BLaER1 (cell line): ENCODE measurements at regions not wholly inside any gene's neighbourhood (a gene's known extent, or its start where the extent isn't known, plus 50 kb on each side); places are given as distances from the start of the nearest gene placed in this dataset.

ENCODE experiments used
- H3K27ac ChIP-seq: shearing (Covaris generic); formaldehyde crosslinking; 2 replicates; pipeline ENCODE4 v1.8.1; 2022
- H3K27me3 ChIP-seq: shearing (Covaris generic); formaldehyde crosslinking; 2 replicates; pipeline ENCODE4 v1.8.1; 2022
- H3K36me3 ChIP-seq: shearing (Covaris generic); formaldehyde crosslinking; 2 replicates; pipeline ENCODE4 v1.8.1; 2022
- H3K4me1 ChIP-seq: shearing (Covaris generic); formaldehyde crosslinking; 2 replicates; pipeline ENCODE4 v1.8.1; 2022
- H3K4me2 ChIP-seq: shearing (Covaris generic); formaldehyde crosslinking; 2 replicates; pipeline ENCODE4 v1.8.1; 2022
- H3K4me3 ChIP-seq: shearing (Covaris generic); formaldehyde crosslinking; 2 replicates; pipeline ENCODE4 v1.8.1; 2022
- H3K9ac ChIP-seq: shearing (Covaris generic); formaldehyde crosslinking; 2 replicates; pipeline ENCODE4 v1.8.1; 2022
- H3K9me3 ChIP-seq: shearing (Covaris generic); formaldehyde crosslinking; 2 replicates; pipeline ENCODE4 v1.8.1; 2022
- H4K20me1 ChIP-seq: shearing (Covaris generic); formaldehyde crosslinking; 2 replicates; pipeline ENCODE4 v1.8.1; 2022
- Cebpa-rat ChIP-seq: shearing (Covaris generic); IDR thresholded peaks from 2 replicates; pipeline ENCODE4 v1.8.1; 2022

DNA sequence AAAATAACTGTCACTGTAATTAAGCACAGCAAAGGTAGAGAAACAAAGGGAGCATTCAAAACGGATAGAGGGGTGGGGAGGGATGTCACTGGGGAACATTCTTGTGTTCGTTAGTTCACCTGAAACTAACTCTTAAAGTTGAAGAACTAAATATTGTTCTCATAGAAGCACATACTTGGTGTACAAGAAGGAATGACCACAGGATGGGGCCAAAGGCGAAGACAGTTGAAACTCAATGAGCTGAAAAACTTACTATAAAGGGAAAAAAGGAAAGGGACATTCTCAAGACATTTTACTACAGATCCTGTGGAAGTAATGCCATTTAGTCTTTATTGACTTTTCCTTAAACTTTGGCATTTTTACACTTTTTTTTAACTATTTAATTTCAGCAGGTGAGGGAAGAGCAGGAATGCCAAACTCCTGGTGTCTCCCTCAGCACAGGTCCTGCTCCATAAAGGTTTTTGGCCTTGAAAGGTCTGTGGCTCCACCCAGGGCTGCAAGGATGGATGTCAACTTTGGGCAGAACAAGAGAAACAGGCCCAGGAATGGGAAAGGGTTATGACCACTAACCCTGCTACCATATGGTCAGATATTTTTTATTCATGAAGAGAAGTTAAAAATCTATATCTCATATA lies 197.6 kb upstream of the RASA1 start:
- TF ChIP-seq Cebpa-rat, result no peak
- Histone ChIP-seq H4K20me1 (no peaks in the 10 kb centered on the region), H3K4me3 (no peak overlapping the region), H3K4me2 (no peak overlapping the region), H3K9ac (no peak overlapping the region), H3K27ac (no peak overlapping the region), H3K36me3 (no peaks in the 10 kb centered on the region), H3K4me1 (peaks cover 4% of the 10 kb centered on the region), H3K27me3 (no peaks in the 10 kb centered on the region), H3K9me3 (no peaks in the 10 kb centered on the region)

DNA sequence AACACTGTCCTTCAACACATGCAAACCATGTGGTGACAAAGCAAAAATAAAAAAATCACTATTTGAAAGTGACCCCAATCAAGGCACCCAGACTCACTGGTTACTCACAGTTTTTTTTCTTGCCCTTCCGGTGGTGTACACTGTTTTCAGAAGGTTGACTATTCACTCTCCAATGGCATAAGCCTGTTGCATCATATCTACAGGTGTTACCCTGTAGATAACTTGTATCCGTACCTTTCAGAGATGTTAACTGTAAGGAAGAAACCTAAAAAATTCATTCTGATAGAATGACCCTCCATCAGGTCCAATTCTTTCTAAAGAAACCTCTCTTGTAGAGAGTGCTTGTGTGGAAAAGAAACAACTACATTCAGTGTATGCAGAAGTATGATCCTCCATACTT lies 193.6 kb upstream of the RASA1 start:
- Histone ChIP-seq H3K4me3 (no peak overlapping the region), H3K27ac (no peak overlapping the region), H3K27me3 (no peaks in the 10 kb centered on the region), H3K4me1 (peaks cover 8% of the 10 kb centered on the region), H3K4me2 (no peak overlapping the region), H3K9ac (no peak overlapping the region), H4K20me1 (no peaks in the 10 kb centered on the region), H3K9me3 (no peaks in the 10 kb centered on the region), H3K36me3 (no peaks in the 10 kb centered on the region)
- TF ChIP-seq Cebpa-rat, result no peak

DNA sequence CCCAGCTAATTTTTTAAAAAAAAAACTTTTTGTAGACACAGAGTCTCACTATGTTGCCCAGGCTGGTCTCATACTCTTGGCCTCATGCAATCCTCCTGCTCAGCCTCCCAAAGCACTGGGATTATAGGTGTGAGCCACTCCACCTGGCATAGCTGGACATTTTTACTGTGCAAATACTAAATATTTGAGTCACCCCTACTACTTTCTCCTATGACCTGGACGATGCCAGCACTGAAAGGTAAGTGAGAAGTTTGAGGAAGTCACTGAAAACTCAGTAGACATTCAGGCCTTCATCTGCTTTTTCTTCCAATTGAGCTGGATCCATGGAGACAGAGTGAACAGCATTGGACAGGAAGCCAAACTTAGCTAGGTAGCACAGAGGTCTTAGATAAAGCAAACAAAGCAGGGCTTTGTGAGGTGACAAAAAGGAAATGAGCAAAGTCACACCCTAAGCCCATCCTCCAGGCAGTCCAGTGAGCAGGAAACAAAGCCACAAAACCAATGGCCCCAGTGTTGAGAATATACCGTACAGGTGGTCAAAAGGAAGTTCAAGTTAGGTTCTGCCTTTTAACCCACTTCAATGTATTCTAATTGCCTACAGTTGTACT lies 192.6 kb upstream of the RASA1 start:
- H4K20me1 ChIP-seq, result no peaks in the 10 kb centered on the region
- H3K27ac ChIP-seq, result no peak overlapping the region
- H3K9ac ChIP-seq, result no peak overlapping the region
- H3K9me3 ChIP-seq, result no peaks in the 10 kb centered on the region
- H3K4me3 ChIP-seq, result no peak overlapping the region
- no peak for TF ChIP-seq Cebpa-rat
- H3K27me3 ChIP-seq, result no peaks in the 10 kb centered on the region
- peak overlapping the region; percentile 41 for H3K4me2 ChIP-seq
- peaks cover 9% of the 10 kb centered on the region for H3K4me1 ChIP-seq
- no peaks in the 10 kb centered on the region for H3K36me3 ChIP-seq

DNA sequence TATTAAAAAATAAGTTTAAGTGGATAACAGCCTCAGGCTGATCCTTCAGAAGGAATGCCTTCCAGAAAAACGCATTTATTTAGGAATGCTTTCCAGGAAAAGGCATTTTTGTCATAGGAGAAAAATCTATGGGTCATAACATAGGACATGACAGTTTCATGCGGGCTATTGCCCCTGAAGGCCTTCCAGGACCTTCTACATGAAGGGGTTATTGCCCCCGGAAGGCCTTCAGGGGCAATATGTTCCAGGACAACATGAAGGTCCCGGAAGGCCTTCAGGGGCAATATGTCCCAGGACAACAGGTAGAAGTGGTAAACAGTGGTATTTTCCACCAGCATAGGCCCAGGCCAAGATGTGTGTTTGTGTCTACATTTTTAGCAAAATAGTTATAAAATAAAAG lies 191.3 kb upstream of the RASA1 start:
- no peak for TF ChIP-seq Cebpa-rat
- no peaks in the 10 kb centered on the region for H4K20me1 ChIP-seq
- no peak overlapping the region for H3K4me2 ChIP-seq
- H3K4me3 ChIP-seq, result no peak overlapping the region
- H3K27me3 ChIP-seq, result no peaks in the 10 kb centered on the region
- peaks cover 23% of the 10 kb centered on the region for H3K4me1 ChIP-seq
- no peaks in the 10 kb centered on the region for H3K9me3 ChIP-seq
- no peaks in the 10 kb centered on the region for H3K36me3 ChIP-seq
- no peak overlapping the region for H3K9ac ChIP-seq
- H3K27ac ChIP-seq, result no peak overlapping the region

DNA sequence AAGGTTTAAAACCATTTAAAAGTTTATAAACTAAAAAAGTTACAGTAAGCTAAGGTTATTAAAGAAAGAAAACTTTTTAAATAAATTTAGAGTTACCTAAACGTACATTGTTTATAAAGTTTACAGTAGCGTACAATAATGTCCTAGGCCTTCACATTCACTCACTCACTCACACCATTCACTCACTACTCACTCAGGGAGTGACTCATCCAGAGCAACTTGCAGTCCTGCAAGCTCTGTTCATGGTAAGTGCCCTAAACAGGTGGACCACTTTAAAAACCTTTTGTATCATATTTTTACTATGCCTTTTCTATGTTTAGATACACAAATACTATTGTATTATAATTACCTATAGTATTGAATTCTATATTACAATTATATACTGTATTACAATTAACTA lies 190.8 kb upstream of the RASA1 start:
- Histone ChIP-seq H3K4me3 (no peak overlapping the region), H3K36me3 (no peaks in the 10 kb centered on the region), H3K27ac (no peak overlapping the region), H3K9ac (no peak overlapping the region), H3K4me1 (peaks cover 28% of the 10 kb centered on the region), H3K9me3 (no peaks in the 10 kb centered on the region), H3K4me2 (no peak overlapping the region), H3K27me3 (no peaks in the 10 kb centered on the region), H4K20me1 (no peaks in the 10 kb centered on the region)
- no peak for TF ChIP-seq Cebpa-rat

DNA sequence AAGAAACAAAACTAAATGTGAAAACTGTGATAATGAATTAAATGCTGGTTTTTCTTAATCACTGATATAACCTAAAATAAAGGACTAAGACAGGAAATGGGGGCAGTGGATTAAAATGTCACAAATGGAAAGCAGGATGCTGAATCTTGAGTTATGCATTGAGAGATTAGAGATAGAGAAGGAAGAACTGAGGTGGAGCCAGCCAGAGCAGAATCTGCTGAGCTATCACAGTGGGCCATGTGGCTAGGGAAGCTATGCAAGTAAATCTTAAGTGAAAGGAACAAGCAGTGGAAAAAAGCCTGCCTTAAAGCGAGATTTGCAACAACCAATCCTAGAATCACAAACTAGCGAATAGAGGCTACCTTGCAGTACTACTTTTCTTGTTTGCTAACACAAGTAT lies 188.5 kb upstream of the RASA1 start:
- H3K36me3 ChIP-seq, result no peaks in the 10 kb centered on the region
- no peak overlapping the region for H3K9ac ChIP-seq
- H3K4me3 ChIP-seq, result no peak overlapping the region
- TF ChIP-seq Cebpa-rat, result no peak
- H3K27me3 ChIP-seq, result no peaks in the 10 kb centered on the region
- no peak overlapping the region for H3K4me2 ChIP-seq
- H4K20me1 ChIP-seq, result no peaks in the 10 kb centered on the region
- peaks cover 35% of the 10 kb centered on the region for H3K4me1 ChIP-seq
- H3K27ac ChIP-seq, result no peak overlapping the region
- peaks cover 5% of the 10 kb centered on the region for H3K9me3 ChIP-seq

DNA sequence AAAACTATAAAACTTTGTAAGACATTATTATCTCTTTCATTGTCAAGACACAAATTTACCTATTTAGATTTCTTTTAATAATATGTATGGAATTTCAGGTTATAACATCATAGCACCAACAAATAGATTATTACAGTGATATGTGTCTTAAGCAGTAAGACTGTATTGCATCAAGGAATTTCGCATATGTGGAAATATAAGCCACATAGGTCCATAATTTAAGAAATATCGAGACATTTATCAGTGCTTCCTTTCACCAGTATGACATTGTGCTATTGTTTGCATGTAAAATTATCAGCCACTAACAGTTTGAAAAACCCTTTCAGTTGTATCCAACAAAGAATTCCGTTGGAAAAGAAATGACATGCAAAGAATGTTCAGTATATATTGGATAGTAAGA lies 186.7 kb upstream of the RASA1 start:
- peak overlapping the region; percentile 73 for H3K4me2 ChIP-seq
- H3K9ac ChIP-seq, result no peak overlapping the region
- H3K27me3 ChIP-seq, result no peaks in the 10 kb centered on the region
- no peak overlapping the region for H3K27ac ChIP-seq
- H3K9me3 ChIP-seq, result peaks cover 15% of the 10 kb centered on the region
- H3K36me3 ChIP-seq, result no peaks in the 10 kb centered on the region
- no peak for TF ChIP-seq Cebpa-rat
- peaks cover 27% of the 10 kb centered on the region for H3K4me1 ChIP-seq
- H3K4me3 ChIP-seq, result no peak overlapping the region
- no peaks in the 10 kb centered on the region for H4K20me1 ChIP-seq

DNA sequence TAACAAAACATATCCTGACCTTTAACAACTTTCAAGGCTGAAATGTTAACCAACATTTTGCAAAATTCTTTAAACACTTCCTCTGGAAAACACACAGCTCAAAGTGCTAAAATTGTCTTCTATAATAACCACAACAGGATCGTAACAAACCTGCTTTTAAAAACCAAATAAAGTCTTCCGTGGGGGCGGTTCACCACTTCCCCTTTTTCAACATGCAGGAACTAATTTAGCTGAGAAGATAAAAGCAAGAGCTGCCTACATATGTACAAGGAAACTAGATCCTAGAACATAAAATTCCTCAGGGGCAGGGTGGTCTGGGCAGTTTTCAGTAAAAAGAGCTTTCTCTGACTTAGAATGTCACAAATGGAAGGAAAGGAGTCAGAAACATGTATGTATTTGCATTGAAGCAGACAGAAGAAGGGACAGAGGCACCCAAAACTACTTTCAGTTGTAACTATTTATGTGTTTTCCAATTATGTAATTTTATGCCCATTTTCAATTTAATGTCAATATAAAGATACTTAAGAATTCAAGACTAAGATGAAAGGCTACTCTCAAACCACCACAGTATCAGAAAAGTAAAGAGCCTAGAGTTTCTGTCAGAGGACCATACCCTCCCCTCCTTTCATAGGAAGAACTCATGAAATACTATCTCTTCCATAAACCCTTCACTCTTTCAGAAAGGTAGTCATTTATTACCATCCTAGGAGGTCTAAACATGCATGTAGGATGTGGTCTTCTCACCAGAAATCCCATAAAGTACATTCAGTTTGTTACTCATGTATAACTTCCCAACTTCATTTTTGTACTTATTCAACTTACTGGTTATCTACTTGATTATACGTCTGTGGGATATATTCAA lies 185.9 kb upstream of the RASA1 start:
- H3K27ac ChIP-seq, result no peak overlapping the region
- H3K4me3 ChIP-seq, result no peak overlapping the region
- H3K4me2 ChIP-seq, result peak overlapping the region; percentile 73
- H3K9me3 ChIP-seq, result peaks cover 15% of the 10 kb centered on the region
- H3K4me1 ChIP-seq, result peaks cover 27% of the 10 kb centered on the region
- no peaks in the 10 kb centered on the region for H3K27me3 ChIP-seq
- H4K20me1 ChIP-seq, result no peaks in the 10 kb centered on the region
- no peaks in the 10 kb centered on the region for H3K36me3 ChIP-seq
- no peak overlapping the region for H3K9ac ChIP-seq
- no peak for TF ChIP-seq Cebpa-rat

DNA sequence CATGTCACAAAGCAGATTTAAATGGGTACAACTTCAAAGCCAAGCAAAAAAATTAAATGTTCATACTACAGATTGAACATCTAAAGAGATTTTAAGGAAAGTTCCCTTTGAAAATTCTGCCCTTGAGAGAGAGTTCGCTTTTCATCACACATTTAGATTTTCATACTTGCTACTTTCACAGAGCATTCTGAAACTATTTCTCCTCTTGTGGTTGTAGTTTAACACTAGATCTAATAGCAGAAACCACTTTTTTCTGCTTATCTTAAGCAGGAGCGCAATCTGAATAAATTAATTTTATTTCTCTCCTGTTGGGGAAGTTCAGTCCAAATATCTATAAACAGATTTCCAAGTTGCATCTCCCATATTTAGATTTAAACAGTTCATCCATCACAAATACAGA lies 173.3 kb upstream of the RASA1 start:
- no peak overlapping the region for H3K27ac ChIP-seq
- no peaks in the 10 kb centered on the region for H4K20me1 ChIP-seq
- no peaks in the 10 kb centered on the region for H3K4me1 ChIP-seq
- H3K9ac ChIP-seq, result no peak overlapping the region
- no peak overlapping the region for H3K4me3 ChIP-seq
- TF ChIP-seq Cebpa-rat, result no peak
- peaks cover 3% of the 10 kb centered on the region; the same call in 1 of the 2 replicates for H3K9me3 ChIP-seq
- H3K36me3 ChIP-seq, result no peaks in the 10 kb centered on the region
- H3K4me2 ChIP-seq, result no peak overlapping the region
- no peaks in the 10 kb centered on the region for H3K27me3 ChIP-seq

DNA sequence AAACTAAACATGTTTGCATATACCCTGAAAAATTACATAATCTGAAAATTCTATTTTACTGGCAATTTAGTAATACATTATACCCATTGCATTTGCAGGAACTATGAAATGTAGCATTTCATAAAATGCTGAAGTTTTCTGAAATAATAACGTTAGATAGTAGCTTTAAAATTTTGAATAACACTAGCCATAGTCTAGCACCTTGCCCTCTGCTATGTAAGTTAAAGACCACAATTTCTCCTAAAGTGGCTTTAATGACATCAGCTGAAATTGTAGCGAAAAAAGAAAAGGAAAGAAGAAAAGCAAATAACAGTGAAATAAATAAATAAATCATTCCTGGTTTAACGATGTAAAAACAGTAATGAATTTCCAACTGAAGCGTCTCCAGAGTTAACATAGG lies 172.8 kb upstream of the RASA1 start:
- Histone ChIP-seq H3K9me3 (no peaks in the 10 kb centered on the region), H3K27ac (no peak overlapping the region), H3K9ac (no peak overlapping the region), H3K4me1 (no peaks in the 10 kb centered on the region), H3K4me3 (no peak overlapping the region), H3K36me3 (no peaks in the 10 kb centered on the region), H3K4me2 (no peak overlapping the region), H3K27me3 (no peaks in the 10 kb centered on the region), H4K20me1 (no peaks in the 10 kb centered on the region)
- no peak for TF ChIP-seq Cebpa-rat
